ENCODE measurements at regions not wholly inside any gene's neighbourhood (a gene's known extent, or its start where the extent isn't known, plus 50 kb on each side); places are given as distances from the start of the nearest gene placed in this dataset.

GRCh38 chr20:43389211-43389610 is 68.5 kb upstream of the SRSF6 start:
- no peak overlapping the region for H3K4me3 ChIP-seq (ENCODE audit: low read length)
- no peak for DNase-seq (ENCODE audit: low read depth)
- TF ChIP-seq CTCF (conservative IDR thresholded peaks at IDR 0.05; ENCODE audit: low read length): no peak

- TF ChIP-seq CTCF (conservative IDR thresholded peaks at IDR 0.05; ENCODE audit: low read length): no peak
- H3K4me3 ChIP-seq (ENCODE audit: low read length): no peak overlapping the region
- DNase-seq (ENCODE audit: low read depth): peak; percentile 59
Observed at GRCh38 chr20:43388268-43389002, 69.3 kb upstream of the SRSF6 start.

- no peak for TF ChIP-seq CTCF (conservative IDR thresholded peaks at IDR 0.05; ENCODE audit: low read length)
- H3K4me3 ChIP-seq (ENCODE audit: low read length): no peak overlapping the region
- no peak for DNase-seq (ENCODE audit: low read depth)
Observed at GRCh38 chr20:43387737-43388136, 70.0 kb upstream of the SRSF6 start.

GRCh38 chr20:43386878-43387277 is 70.8 kb upstream of the SRSF6 start:
- no peak for TF ChIP-seq CTCF (conservative IDR thresholded peaks at IDR 0.05; ENCODE audit: low read length)
- H3K4me3 ChIP-seq (ENCODE audit: low read length): no peak overlapping the region
- no peak for DNase-seq (ENCODE audit: low read depth)

GRCh38 chr20:43385914-43386313 is 71.8 kb upstream of the SRSF6 start:
- no peak for DNase-seq (ENCODE audit: low read depth)
- no peak for TF ChIP-seq CTCF (conservative IDR thresholded peaks at IDR 0.05; ENCODE audit: low read length)
- H3K4me3 ChIP-seq (ENCODE audit: low read length): no peak overlapping the region

- H3K4me3 ChIP-seq (ENCODE audit: low read length): no peak overlapping the region
- no peak for DNase-seq (ENCODE audit: low read depth)
- TF ChIP-seq CTCF (conservative IDR thresholded peaks at IDR 0.05; ENCODE audit: low read length): no peak
Observed at GRCh38 chr20:43384101-43384940, 73.4 kb upstream of the SRSF6 start.
